Activated T-helper 9 cell treated with anti-CD3 and anti-CD28 coated beads, Interleukin-2, amount 50 U/mL, for 16 hours (primary cell): ENCODE measurements at regions not wholly inside any gene's neighbourhood (a gene's known extent, or its start where the extent isn't known, plus 50 kb on each side); places are given as distances from the start of the nearest gene placed in this dataset.

Experiments used
- DNase-seq: peaks from one replicate; pipeline ENCODE4 v3.0.0-alpha.2; 2020; ENCODE audit warnings: low read depth

GRCh38 chr14:87732562-87732961 lies 260.4 kb downstream of the GALC start:
- no peak for DNase-seq

- DNase-seq, result no peak
These were observed 267.7 kb downstream of the GALC start for GRCh38 chr14:87725318-87725717.

- DNase-seq, result no peak
These were observed 280.4 kb downstream of the GALC start for GRCh38 chr14:87712396-87713090.

- DNase-seq, result no peak
These were observed 287.5 kb downstream of the GALC start for GRCh38 chr14:87705439-87705896.

- DNase-seq, result no peak
These were observed 294.5 kb downstream of the GALC start for GRCh38 chr14:87698481-87698880.

- no peak for DNase-seq
These were observed 296.5 kb downstream of the GALC start for GRCh38 chr14:87696485-87696884.

GRCh38 chr14:87691042-87691881 lies 301.7 kb downstream of the GALC start:
- DNase-seq, result no peak

GRCh38 chr14:87690076-87690613 lies 302.8 kb downstream of the GALC start:
- no peak for DNase-seq

- no peak for DNase-seq
These were observed 304.5 kb downstream of the GALC start for GRCh38 chr14:87688524-87688923.

- no peak for DNase-seq
These were observed 305.6 kb downstream of the GALC start for GRCh38 chr14:87687420-87687819.

- DNase-seq, result no peak
These were observed 306.2 kb downstream of the GALC start for GRCh38 chr14:87686746-87687145.

- DNase-seq, result no peak
These were observed 313.1 kb downstream of the GALC start for GRCh38 chr14:87679866-87680265.

- DNase-seq, result no peak
These were observed 314.4 kb downstream of the GALC start for GRCh38 chr14:87678624-87679023.

- no peak for DNase-seq
These were observed 316.1 kb downstream of the GALC start for GRCh38 chr14:87676814-87677437.

GRCh38 chr14:87667659-87668058 lies 325.3 kb downstream of the GALC start:
- no peak for DNase-seq

GRCh38 chr14:87656315-87656714 lies 336.7 kb downstream of the GALC start:
- DNase-seq, result no peak

GRCh38 chr14:87652278-87652677 lies 340.7 kb downstream of the GALC start:
- DNase-seq, result no peak

- no peak for DNase-seq
These were observed 348.3 kb downstream of the GALC start for GRCh38 chr14:87644689-87645088.

- no peak for DNase-seq
These were observed 350.0 kb downstream of the GALC start for GRCh38 chr14:87643005-87643404.

- no peak for DNase-seq
These were observed 352.4 kb downstream of the GALC start for GRCh38 chr14:87640553-87640952.

GRCh38 chr14:87638196-87638595 lies 354.8 kb downstream of the GALC start:
- DNase-seq, result no peak

- DNase-seq, result no peak
These were observed 357.5 kb downstream of the GALC start for GRCh38 chr14:87635442-87635841.

- DNase-seq, result no peak
These were observed 360.2 kb downstream of the GALC start for GRCh38 chr14:87632796-87633195.
